ENCODE measurements at regions not wholly inside any gene's neighbourhood (a gene's known extent, or its start where the extent isn't known, plus 50 kb on each side); places are given as distances from the start of the nearest gene placed in this dataset.

- no peak overlapping the region for H2AFZ ChIP-seq (ENCODE audit: low read length)
- no peaks in the 10 kb centered on the region for H4K20me1 ChIP-seq (ENCODE audit: insufficient read depth, low read length, poor library complexity, severe bottlenecking)
- H3F3A ChIP-seq (ENCODE audit: low read depth) = no peaks in the 10 kb centered on the region
- H3K4me2 ChIP-seq (ENCODE audit: low read depth, low read length, poor library complexity, severe bottlenecking) = no peak overlapping the region
- H3K79me2 ChIP-seq (ENCODE audit: insufficient read depth, low read length) = no peaks in the 10 kb centered on the region
- no peak overlapping the region for H3K4me3 ChIP-seq (ENCODE audit: low read length, poor library complexity, severe bottlenecking)
- no peaks in the 10 kb centered on the region for H3K9me2 ChIP-seq (replicated peaks; ENCODE audit: low read depth, low read length)
- H3K9me3 ChIP-seq (ENCODE audit: insufficient read depth, low read depth, low read length) = no peaks in the 10 kb centered on the region
- no peaks in the 10 kb centered on the region for H3K36me3 ChIP-seq (ENCODE audit: insufficient read depth, low read length)
- H3K27me3 ChIP-seq (ENCODE audit: insufficient read depth, low read length, poor library complexity, severe bottlenecking) = no peaks in the 10 kb centered on the region
- H3K4me1 ChIP-seq (ENCODE audit: insufficient read depth, low read length, poor library complexity, severe bottlenecking) = no peaks in the 10 kb centered on the region
- H3K9ac ChIP-seq (ENCODE audit: low read depth, low read length, poor library complexity, severe bottlenecking) = no peak overlapping the region
- TF ChIP-seq, protein P1, sequence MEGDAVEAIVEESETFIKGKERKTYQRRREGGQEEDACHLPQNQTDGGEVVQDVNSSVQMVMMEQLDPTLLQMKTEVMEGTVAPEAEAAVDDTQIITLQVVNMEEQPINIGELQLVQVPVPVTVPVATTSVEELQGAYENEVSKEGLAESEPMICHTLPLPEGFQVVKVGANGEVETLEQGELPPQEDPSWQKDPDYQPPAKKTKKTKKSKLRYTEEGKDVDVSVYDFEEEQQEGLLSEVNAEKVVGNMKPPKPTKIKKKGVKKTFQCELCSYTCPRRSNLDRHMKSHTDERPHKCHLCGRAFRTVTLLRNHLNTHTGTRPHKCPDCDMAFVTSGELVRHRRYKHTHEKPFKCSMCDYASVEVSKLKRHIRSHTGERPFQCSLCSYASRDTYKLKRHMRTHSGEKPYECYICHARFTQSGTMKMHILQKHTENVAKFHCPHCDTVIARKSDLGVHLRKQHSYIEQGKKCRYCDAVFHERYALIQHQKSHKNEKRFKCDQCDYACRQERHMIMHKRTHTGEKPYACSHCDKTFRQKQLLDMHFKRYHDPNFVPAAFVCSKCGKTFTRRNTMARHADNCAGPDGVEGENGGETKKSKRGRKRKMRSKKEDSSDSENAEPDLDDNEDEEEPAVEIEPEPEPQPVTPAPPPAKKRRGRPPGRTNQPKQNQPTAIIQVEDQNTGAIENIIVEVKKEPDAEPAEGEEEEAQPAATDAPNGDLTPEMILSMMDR (conservative IDR thresholded peaks at IDR 0.05; ENCODE audit: low read length) = no peak
- TF ChIP-seq EZH2phosphoT487 (IDR thresholded peaks at IDR 0.05; ENCODE audit: borderline replicate concordance) = no peak
These were observed 410.9 kb downstream of the SOX9 start for GRCh38 chr17:72531729-72532128.

DNA sequence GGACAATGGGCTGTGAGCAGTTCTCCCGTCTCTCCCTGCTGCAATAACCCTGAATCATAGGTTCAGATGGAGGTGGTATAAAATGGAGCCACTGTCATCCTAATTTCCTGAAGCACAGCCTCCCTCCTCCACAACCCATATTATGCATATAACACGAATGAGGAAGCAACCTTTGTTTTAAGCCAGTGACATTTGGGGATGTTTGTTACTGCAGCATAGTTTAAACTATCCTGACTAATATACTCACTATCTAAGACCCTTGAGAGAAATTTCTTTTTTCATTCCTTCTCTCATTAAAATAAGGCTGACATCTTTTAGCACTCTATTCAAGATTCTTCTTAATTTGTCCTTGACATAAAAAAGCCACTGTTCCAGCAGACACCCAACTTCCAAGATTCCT, 413.4 kb downstream of the SOX9 start:
- Histone ChIP-seq H3K4me3 (ENCODE audit: low read length, poor library complexity, severe bottlenecking) (no peak overlapping the region), H4K20me1 (ENCODE audit: insufficient read depth, low read length, poor library complexity, severe bottlenecking) (no peaks in the 10 kb centered on the region), H3K36me3 (ENCODE audit: insufficient read depth, low read length) (no peaks in the 10 kb centered on the region), H3F3A (ENCODE audit: low read depth) (no peaks in the 10 kb centered on the region), H3K79me2 (ENCODE audit: insufficient read depth, low read length) (no peaks in the 10 kb centered on the region), H3K9ac (ENCODE audit: low read depth, low read length, poor library complexity, severe bottlenecking) (no peak overlapping the region), H3K9me3 (ENCODE audit: insufficient read depth, low read depth, low read length) (no peaks in the 10 kb centered on the region), H3K4me1 (ENCODE audit: insufficient read depth, low read length, poor library complexity, severe bottlenecking) (no peaks in the 10 kb centered on the region), H3K9me2 (replicated peaks; ENCODE audit: low read depth, low read length) (no peaks in the 10 kb centered on the region), H2AFZ (ENCODE audit: low read length) (no peak overlapping the region), H3K4me2 (ENCODE audit: low read depth, low read length, poor library complexity, severe bottlenecking) (no peak overlapping the region), H3K27me3 (ENCODE audit: insufficient read depth, low read length, poor library complexity, severe bottlenecking) (no peaks in the 10 kb centered on the region)
- TF ChIP-seq, protein P1 (conservative IDR thresholded peaks at IDR 0.05; ENCODE audit: low read length) = no peak
- TF ChIP-seq EZH2phosphoT487 (IDR thresholded peaks at IDR 0.05; ENCODE audit: borderline replicate concordance) = no peak

DNA sequence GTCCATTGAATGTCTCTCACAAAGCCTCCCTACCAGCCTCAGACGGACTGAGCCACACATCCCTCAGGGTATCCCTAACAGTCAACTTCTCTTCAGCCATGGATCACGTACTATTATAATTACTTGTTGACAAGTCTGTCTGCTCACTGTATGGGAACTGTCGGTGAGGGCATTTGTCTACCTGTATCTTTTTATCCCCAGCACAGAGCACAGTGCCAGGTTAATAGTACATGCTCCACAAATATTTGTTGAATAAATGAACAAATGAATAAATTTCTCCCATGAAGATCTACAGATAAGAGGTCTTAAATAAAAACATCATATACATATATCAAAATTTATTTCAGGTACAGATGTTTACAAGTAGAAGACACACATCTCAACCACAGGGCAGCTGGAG, 414.0 kb downstream of the SOX9 start:
- H3K4me1 ChIP-seq (ENCODE audit: insufficient read depth, low read length, poor library complexity, severe bottlenecking) = no peaks in the 10 kb centered on the region
- H3K9me3 ChIP-seq (ENCODE audit: insufficient read depth, low read depth, low read length) = no peaks in the 10 kb centered on the region
- TF ChIP-seq EZH2phosphoT487 (IDR thresholded peaks at IDR 0.05; ENCODE audit: borderline replicate concordance) = no peak
- no peak overlapping the region for H3K4me3 ChIP-seq (ENCODE audit: low read length, poor library complexity, severe bottlenecking)
- H3K79me2 ChIP-seq (ENCODE audit: insufficient read depth, low read length) = no peaks in the 10 kb centered on the region
- no peaks in the 10 kb centered on the region for H4K20me1 ChIP-seq (ENCODE audit: insufficient read depth, low read length, poor library complexity, severe bottlenecking)
- no peak overlapping the region for H3K9ac ChIP-seq (ENCODE audit: low read depth, low read length, poor library complexity, severe bottlenecking)
- H3F3A ChIP-seq (ENCODE audit: low read depth) = no peaks in the 10 kb centered on the region
- H3K27me3 ChIP-seq (ENCODE audit: insufficient read depth, low read length, poor library complexity, severe bottlenecking) = no peaks in the 10 kb centered on the region
- no peak overlapping the region for H2AFZ ChIP-seq (ENCODE audit: low read length)
- H3K4me2 ChIP-seq (ENCODE audit: low read depth, low read length, poor library complexity, severe bottlenecking) = no peak overlapping the region
- H3K36me3 ChIP-seq (ENCODE audit: insufficient read depth, low read length) = no peaks in the 10 kb centered on the region
- H3K9me2 ChIP-seq (replicated peaks; ENCODE audit: low read depth, low read length) = no peaks in the 10 kb centered on the region

DNA sequence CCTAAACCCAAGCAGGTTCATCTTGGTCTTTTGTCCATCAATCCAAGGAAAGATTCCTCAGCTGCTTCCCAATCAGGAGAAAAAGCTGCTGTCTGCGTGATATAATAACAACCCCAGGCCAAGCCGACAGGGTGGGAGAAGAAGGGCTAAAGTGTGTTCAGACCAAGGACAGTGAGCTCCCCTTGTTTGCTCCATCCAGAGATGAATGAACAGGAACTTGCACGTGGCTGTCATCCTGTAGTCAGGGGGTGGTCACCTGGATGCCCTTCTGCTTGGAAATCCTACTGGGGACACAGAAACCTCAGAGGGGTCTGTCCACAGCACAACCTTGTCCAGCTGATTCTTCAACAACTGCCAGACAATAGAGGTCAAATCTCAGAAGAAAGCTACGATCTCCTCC, 414.5 kb downstream of the SOX9 start:
- Histone ChIP-seq H3K9ac (ENCODE audit: low read depth, low read length, poor library complexity, severe bottlenecking) (no peak overlapping the region), H3K9me3 (ENCODE audit: insufficient read depth, low read depth, low read length) (no peaks in the 10 kb centered on the region), H3K79me2 (ENCODE audit: insufficient read depth, low read length) (no peaks in the 10 kb centered on the region), H3K9me2 (replicated peaks; ENCODE audit: low read depth, low read length) (no peaks in the 10 kb centered on the region), H3K4me1 (ENCODE audit: insufficient read depth, low read length, poor library complexity, severe bottlenecking) (no peaks in the 10 kb centered on the region), H3K36me3 (ENCODE audit: insufficient read depth, low read length) (no peaks in the 10 kb centered on the region), H3K4me3 (ENCODE audit: low read length, poor library complexity, severe bottlenecking) (no peak overlapping the region), H2AFZ (ENCODE audit: low read length) (no peak overlapping the region), H3F3A (ENCODE audit: low read depth) (no peaks in the 10 kb centered on the region), H4K20me1 (ENCODE audit: insufficient read depth, low read length, poor library complexity, severe bottlenecking) (no peaks in the 10 kb centered on the region), H3K4me2 (ENCODE audit: low read depth, low read length, poor library complexity, severe bottlenecking) (no peak overlapping the region), H3K27me3 (ENCODE audit: insufficient read depth, low read length, poor library complexity, severe bottlenecking) (no peaks in the 10 kb centered on the region)
- TF ChIP-seq EZH2phosphoT487 (IDR thresholded peaks at IDR 0.05; ENCODE audit: borderline replicate concordance) = no peak
- TF ChIP-seq, protein P1 (conservative IDR thresholded peaks at IDR 0.05; ENCODE audit: low read length) = no peak

Data from Loucy (cell line).